HCT116 (cell line): ENCODE measurements at regions not wholly inside any gene's neighbourhood (a gene's known extent, or its start where the extent isn't known, plus 50 kb on each side); places are given as distances from the start of the nearest gene placed in this dataset.

Experiments
- ATAC-seq: fragments of 200-7000 bp; cut with Tn5 transposase; 2 replicates; pipeline ENCODE4 v1.9.1; 2020; ENCODE audit warnings: mild to moderate bottlenecking, moderate library complexity
- BruUV-seq: library from RNA; stranded (reverse); fragments of 400-500 nt; replicated peaks from 2 replicates; lab custom pipeline; 2021; lab: Mats Ljungman, UMichigan
- CTCF ChIA-PET: fragments of 300-600 bp; sonication (Branson Sonifier 250); formaldehyde crosslinking; loops from one replicate; lab custom pipeline; 2021; ENCODE audit warnings: antibody characterized with exemption; lab: Charles Lee
- POLR2A ChIA-PET: fragments of 300-600, 350-600 bp; sonication (Branson Sonifier 250); formaldehyde crosslinking; loops from one replicate; lab custom pipeline; 2021; ENCODE audit warnings: antibody characterized with exemption; lab: Charles Lee
- RAD21 ChIA-PET, 2 experiments: fragments of 300-600 bp; sonication (Branson Sonifier 250); formaldehyde crosslinking; loops; one replicate each; lab custom pipeline; 2023; ENCODE audit warnings: low total read pairs in 2 of 2; ENCODE audit not compliant: uncharacterized antibody in 2 of 2, unreplicated experiment in 2 of 2, low non-redundant PET in 1 of 2; lab: Charles Lee
- DNase-seq: peaks from one replicate; pipeline ENCODE4 v3.0.0-alpha.2; 2010; ENCODE audit warnings: low read depth, low spot score
- H2AFZ ChIP-seq: fragments of 200-600 bp; shearing (Covaris generic), sonication (generic); 2 replicates; pipeline ENCODE4 v1.6.1; 2017; ENCODE audit warnings: low read depth, mixed run types, mixed read lengths, antibody characterized with exemption, low read length; ENCODE audit not compliant: poor library complexity, severe bottlenecking
- H3K27ac ChIP-seq: 2 replicates; pipeline ENCODE4 v1.5.1; 2012; ENCODE audit warnings: low read depth, low read length
- H3K27me3 ChIP-seq: fragments of 200-600 bp; sonication (generic); 2 replicates; pipeline ENCODE4 v1.6.1; 2016; ENCODE audit warnings: mixed run types, low read length, mixed read lengths; ENCODE audit not compliant: insufficient read depth
- H3K36me3 ChIP-seq, 2 experiments: fragments of 200-500 bp in 1 of 2; fragments of 200-600 bp in 1 of 2; sonication (Bioruptor generic) in 1 of 2; sonication (generic) in 1 of 2; 2 replicates each; pipeline versions ENCODE4 v1.5.1 to v1.6.1; 2014 to 2016; ENCODE audit warnings: low read length in 2 of 2, inconsistent platforms in 1 of 2, mixed read lengths in 1 of 2, mixed run types in 1 of 2; ENCODE audit not compliant: insufficient read depth in 2 of 2, control insufficient read depth in 1 of 2
- H3K4me1 ChIP-seq, 2 experiments: fragments of 200-600 bp in 1 of 2; sonication (generic) in 1 of 2; 2 replicates each; pipeline versions ENCODE4 v1.5.1 to v1.6.1; 2012 to 2017; ENCODE audit warnings: low read length in 2 of 2, inconsistent platforms in 1 of 2, mild to moderate bottlenecking in 1 of 2, mixed read lengths in 1 of 2, mixed run types in 1 of 2, moderate library complexity in 1 of 2; ENCODE audit not compliant: insufficient read depth in 2 of 2, control insufficient read depth in 1 of 2
- H3K4me2 ChIP-seq: fragments of 200-600 bp; sonication (generic); 2 replicates; pipeline ENCODE4 v1.6.1; 2017; ENCODE audit warnings: mixed run types, low read length, mixed read lengths
- H3K4me3 ChIP-seq, 2 experiments: fragments of 200-600 bp in 1 of 2; sonication (generic) in 1 of 2; replicated peaks in 1 of 2; 2 replicates each; pipeline ENCODE4 v1.5.1; 2011 to 2016; ENCODE audit warnings: low read length in 2 of 2, control low read depth in 1 of 2, low read depth in 1 of 2, mild to moderate bottlenecking in 1 of 2, mixed read lengths in 1 of 2, mixed run types in 1 of 2
- H3K79me2 ChIP-seq: fragments of 200-600 bp; sonication (generic); 2 replicates; pipeline ENCODE4 v1.6.1; 2017; ENCODE audit warnings: mild to moderate bottlenecking, mixed run types, low read length, moderate library complexity, mixed read lengths; ENCODE audit not compliant: insufficient read depth
- H3K9ac ChIP-seq: fragments of 200-600 bp; sonication (generic); 2 replicates; pipeline ENCODE4 v1.6.1; 2016; ENCODE audit warnings: low read length, mixed read lengths
- H3K9me2 ChIP-seq: fragments of 200-600 bp; sonication (generic), shearing (Covaris generic); 2 replicates; pipeline ENCODE4 v1.6.1; 2017; ENCODE audit warnings: mixed run types, mild to moderate bottlenecking, moderate library complexity; ENCODE audit not compliant: insufficient read depth
- H3K9me3 ChIP-seq, 2 experiments: fragments of 200-500 bp in 1 of 2; fragments of 200-600 bp in 1 of 2; sonication (Bioruptor generic) in 1 of 2; sonication (generic) in 1 of 2; 2 replicates each; pipeline ENCODE4 v1.6.1; 2014 to 2017; ENCODE audit warnings: low read length in 2 of 2, mixed read lengths in 2 of 2, inconsistent platforms in 1 of 2, low read depth in 1 of 2, mild to moderate bottlenecking in 1 of 2, mixed run types in 1 of 2, moderate library complexity in 1 of 2; ENCODE audit not compliant: control insufficient read depth in 1 of 2, insufficient read depth in 1 of 2
- H4K20me1 ChIP-seq: fragments of 200-600 bp; sonication (generic), shearing (Covaris generic); 2 replicates; pipeline ENCODE4 v1.6.1; 2017; ENCODE audit warnings: mixed run types, mild to moderate bottlenecking, moderate library complexity; ENCODE audit not compliant: insufficient read depth
- CBX3 ChIP-seq: IDR thresholded peaks from 2 replicates; pipeline ENCODE4 v1.6.1; 2012; ENCODE audit warnings: low read depth
- CEBPB ChIP-seq: IDR thresholded peaks from 2 replicates; pipeline ENCODE4 v1.6.1; 2012; ENCODE audit warnings: low read depth
- EGR1 ChIP-seq: IDR thresholded peaks from 2 replicates; pipeline ENCODE4 v1.6.1; 2012; ENCODE audit warnings: low read depth
- ELF1 ChIP-seq: IDR thresholded peaks from 2 replicates; pipeline ENCODE4 v1.6.1; 2012; ENCODE audit warnings: low read depth, borderline replicate concordance
- EZH2 ChIP-seq: fragments of 200-600 bp; sonication (generic); IDR thresholded peaks from 2 replicates; pipeline ENCODE4 v1.6.1; 2017; ENCODE audit warnings: antibody characterized with exemption, mixed run types
- FOSL1 ChIP-seq: IDR thresholded peaks from 2 replicates; pipeline ENCODE4 v1.6.1; 2012; ENCODE audit warnings: low read depth
- JUND ChIP-seq: IDR thresholded peaks from 2 replicates; pipeline ENCODE4 v1.6.1; 2012
- POLR2A ChIP-seq: IDR thresholded peaks from 2 replicates; pipeline ENCODE4 v1.7.0; 2011; ENCODE audit warnings: borderline replicate concordance; ENCODE audit not compliant: insufficient read depth, insufficient read length; ENCODE audit errors: extremely low read depth
- POLR2AphosphoS5 ChIP-seq: IDR thresholded peaks from 2 replicates; pipeline ENCODE4 v1.6.1; 2011; ENCODE audit warnings: mild to moderate bottlenecking, low read depth, low read length, moderate library complexity
- RAD21 ChIP-seq: IDR thresholded peaks from 2 replicates; pipeline ENCODE4 v1.6.1; 2012; ENCODE audit warnings: low read depth, mild to moderate bottlenecking
- SIN3A ChIP-seq: IDR thresholded peaks from 2 replicates; pipeline ENCODE4 v1.6.1; 2012; ENCODE audit warnings: low read depth
- SP1 ChIP-seq: IDR thresholded peaks from 2 replicates; pipeline ENCODE4 v1.6.1; 2012; ENCODE audit warnings: low read depth
- TCF7L2 ChIP-seq: IDR thresholded peaks from 2 replicates; pipeline ENCODE4 v1.7.0; 2011; ENCODE audit warnings: borderline replicate concordance, inconsistent platforms; ENCODE audit not compliant: insufficient read depth, insufficient read length; ENCODE audit errors: extremely low read depth
- YY1 ChIP-seq: IDR thresholded peaks from 2 replicates; pipeline ENCODE4 v1.6.1; 2011; ENCODE audit warnings: low read length, low read depth, moderate library complexity, mild to moderate bottlenecking; ENCODE audit not compliant: insufficient replicate concordance; ENCODE audit errors: extremely low read depth
- ZNF274 ChIP-seq: fragments of 200-500 bp; sonication (Bioruptor generic); IDR thresholded peaks from 2 replicates; pipeline ENCODE4 v1.6.1; 2014; ENCODE audit warnings: mild to moderate bottlenecking, low read depth, low read length, inconsistent platforms
- intact Hi-C: fragments of 100-400 bp; cut with micrococcal nuclease; formaldehyde crosslinking; loops from 2 replicates; pipeline ENCODE4 v1.10.0; 2022
- TF ChIP-seq, protein P1 (sequence below): IDR thresholded peaks from 2 replicates; pipeline ENCODE4 v1.6.1; 2011; ENCODE audit warnings: mild to moderate bottlenecking, low read length, moderate library complexity; ENCODE audit not compliant: insufficient replicate concordance; ENCODE audit errors: extremely low read depth
- TF ChIP-seq, protein P2 (sequence below): IDR thresholded peaks from 2 replicates; pipeline ENCODE4 v1.6.1; 2012
- TF ChIP-seq, protein P3 (sequence below): IDR thresholded peaks from 2 replicates; pipeline ENCODE4 v1.6.1; 2012; ENCODE audit warnings: low read depth
- TF ChIP-seq, protein P4 (sequence below), 3 experiments: fragments of 200-600 bp in 1 of 3; sonication (generic) in 1 of 3; IDR thresholded peaks in 2 of 3; conservative IDR thresholded peaks in 1 of 3; 2 replicates each; pipeline ENCODE4 v1.5.1; 2012 to 2017; ENCODE audit warnings: low read depth in 2 of 3, low read length in 2 of 3, antibody characterized with exemption in 1 of 3, borderline replicate concordance in 1 of 3, control low read depth in 1 of 3, mild to moderate bottlenecking in 1 of 3, mixed read lengths in 1 of 3, mixed run types in 1 of 3, moderate library complexity in 1 of 3; ENCODE audit not compliant: insufficient read depth in 1 of 3

DNA sequence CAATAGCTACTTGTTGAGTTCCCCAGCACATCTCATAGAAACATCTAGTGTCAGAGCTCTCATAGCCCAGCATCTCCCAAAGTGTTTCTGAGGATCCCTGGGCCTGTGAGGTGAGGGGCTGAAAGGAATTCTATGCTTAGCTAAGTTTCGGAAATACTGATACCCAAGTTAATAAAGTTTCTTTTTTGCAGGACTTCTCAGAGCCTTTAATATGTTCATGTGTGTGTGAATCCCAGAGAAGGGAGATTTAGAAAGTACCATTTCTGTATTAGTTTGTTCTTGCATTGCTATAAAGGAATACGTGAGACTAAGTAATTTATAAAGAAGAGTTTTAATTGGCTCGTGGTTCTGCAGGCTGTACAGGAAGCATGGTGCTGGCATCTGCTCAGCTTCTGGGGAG, 211.2 kb downstream of the TSN start:
- intact Hi-C loops, result no loop called here
- POLR2A ChIA-PET, result no interaction called here
- H3K4me1 ChIP-seq, result no peaks in the 10 kb centered on the region
- no peak overlapping the region for H3K4me3 ChIP-seq
- TF ChIP-seq CBX3, result no peak
- TF ChIP-seq, protein P1, sequence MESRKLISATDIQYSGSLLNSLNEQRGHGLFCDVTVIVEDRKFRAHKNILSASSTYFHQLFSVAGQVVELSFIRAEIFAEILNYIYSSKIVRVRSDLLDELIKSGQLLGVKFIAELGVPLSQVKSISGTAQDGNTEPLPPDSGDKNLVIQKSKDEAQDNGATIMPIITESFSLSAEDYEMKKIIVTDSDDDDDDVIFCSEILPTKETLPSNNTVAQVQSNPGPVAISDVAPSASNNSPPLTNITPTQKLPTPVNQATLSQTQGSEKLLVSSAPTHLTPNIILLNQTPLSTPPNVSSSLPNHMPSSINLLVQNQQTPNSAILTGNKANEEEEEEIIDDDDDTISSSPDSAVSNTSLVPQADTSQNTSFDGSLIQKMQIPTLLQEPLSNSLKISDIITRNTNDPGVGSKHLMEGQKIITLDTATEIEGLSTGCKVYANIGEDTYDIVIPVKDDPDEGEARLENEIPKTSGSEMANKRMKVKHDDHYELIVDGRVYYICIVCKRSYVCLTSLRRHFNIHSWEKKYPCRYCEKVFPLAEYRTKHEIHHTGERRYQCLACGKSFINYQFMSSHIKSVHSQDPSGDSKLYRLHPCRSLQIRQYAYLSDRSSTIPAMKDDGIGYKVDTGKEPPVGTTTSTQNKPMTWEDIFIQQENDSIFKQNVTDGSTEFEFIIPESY, result no peak
- no peak for TF ChIP-seq POLR2A
- no peak for TF ChIP-seq POLR2AphosphoS5
- TF ChIP-seq, protein P2, sequence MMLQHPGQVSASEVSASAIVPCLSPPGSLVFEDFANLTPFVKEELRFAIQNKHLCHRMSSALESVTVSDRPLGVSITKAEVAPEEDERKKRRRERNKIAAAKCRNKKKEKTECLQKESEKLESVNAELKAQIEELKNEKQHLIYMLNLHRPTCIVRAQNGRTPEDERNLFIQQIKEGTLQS, result no peak
- no peak for TF ChIP-seq SIN3A
- no peak for TF ChIP-seq CEBPB
- no peak for TF ChIP-seq EZH2
- no peak for TF ChIP-seq TCF7L2
- no peak for TF ChIP-seq EGR1
- no peak for TF ChIP-seq RAD21
- TF ChIP-seq, protein P3, sequence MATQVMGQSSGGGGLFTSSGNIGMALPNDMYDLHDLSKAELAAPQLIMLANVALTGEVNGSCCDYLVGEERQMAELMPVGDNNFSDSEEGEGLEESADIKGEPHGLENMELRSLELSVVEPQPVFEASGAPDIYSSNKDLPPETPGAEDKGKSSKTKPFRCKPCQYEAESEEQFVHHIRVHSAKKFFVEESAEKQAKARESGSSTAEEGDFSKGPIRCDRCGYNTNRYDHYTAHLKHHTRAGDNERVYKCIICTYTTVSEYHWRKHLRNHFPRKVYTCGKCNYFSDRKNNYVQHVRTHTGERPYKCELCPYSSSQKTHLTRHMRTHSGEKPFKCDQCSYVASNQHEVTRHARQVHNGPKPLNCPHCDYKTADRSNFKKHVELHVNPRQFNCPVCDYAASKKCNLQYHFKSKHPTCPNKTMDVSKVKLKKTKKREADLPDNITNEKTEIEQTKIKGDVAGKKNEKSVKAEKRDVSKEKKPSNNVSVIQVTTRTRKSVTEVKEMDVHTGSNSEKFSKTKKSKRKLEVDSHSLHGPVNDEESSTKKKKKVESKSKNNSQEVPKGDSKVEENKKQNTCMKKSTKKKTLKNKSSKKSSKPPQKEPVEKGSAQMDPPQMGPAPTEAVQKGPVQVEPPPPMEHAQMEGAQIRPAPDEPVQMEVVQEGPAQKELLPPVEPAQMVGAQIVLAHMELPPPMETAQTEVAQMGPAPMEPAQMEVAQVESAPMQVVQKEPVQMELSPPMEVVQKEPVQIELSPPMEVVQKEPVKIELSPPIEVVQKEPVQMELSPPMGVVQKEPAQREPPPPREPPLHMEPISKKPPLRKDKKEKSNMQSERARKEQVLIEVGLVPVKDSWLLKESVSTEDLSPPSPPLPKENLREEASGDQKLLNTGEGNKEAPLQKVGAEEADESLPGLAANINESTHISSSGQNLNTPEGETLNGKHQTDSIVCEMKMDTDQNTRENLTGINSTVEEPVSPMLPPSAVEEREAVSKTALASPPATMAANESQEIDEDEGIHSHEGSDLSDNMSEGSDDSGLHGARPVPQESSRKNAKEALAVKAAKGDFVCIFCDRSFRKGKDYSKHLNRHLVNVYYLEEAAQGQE, result no peak
- TF ChIP-seq ELF1, result no peak
- no peak for TF ChIP-seq SP1
- TF ChIP-seq, protein P4, sequence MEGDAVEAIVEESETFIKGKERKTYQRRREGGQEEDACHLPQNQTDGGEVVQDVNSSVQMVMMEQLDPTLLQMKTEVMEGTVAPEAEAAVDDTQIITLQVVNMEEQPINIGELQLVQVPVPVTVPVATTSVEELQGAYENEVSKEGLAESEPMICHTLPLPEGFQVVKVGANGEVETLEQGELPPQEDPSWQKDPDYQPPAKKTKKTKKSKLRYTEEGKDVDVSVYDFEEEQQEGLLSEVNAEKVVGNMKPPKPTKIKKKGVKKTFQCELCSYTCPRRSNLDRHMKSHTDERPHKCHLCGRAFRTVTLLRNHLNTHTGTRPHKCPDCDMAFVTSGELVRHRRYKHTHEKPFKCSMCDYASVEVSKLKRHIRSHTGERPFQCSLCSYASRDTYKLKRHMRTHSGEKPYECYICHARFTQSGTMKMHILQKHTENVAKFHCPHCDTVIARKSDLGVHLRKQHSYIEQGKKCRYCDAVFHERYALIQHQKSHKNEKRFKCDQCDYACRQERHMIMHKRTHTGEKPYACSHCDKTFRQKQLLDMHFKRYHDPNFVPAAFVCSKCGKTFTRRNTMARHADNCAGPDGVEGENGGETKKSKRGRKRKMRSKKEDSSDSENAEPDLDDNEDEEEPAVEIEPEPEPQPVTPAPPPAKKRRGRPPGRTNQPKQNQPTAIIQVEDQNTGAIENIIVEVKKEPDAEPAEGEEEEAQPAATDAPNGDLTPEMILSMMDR (IDR thresholded peaks at IDR 0.05 in 2 of 3, conservative IDR thresholded peaks at IDR 0.05 in 1 of 3; ENCODE audit: borderline replicate concordance in 1 of 3, insufficient read depth in 1 of 3, low read depth in 2 of 3, low read length in 2 of 3), result no peak
- TF ChIP-seq JUND, result no peak
- no peak for TF ChIP-seq FOSL1
- TF ChIP-seq ZNF274, result no peak
- TF ChIP-seq YY1, result no peak
- no peak overlapping the region for H3K27ac ChIP-seq
- DNase-seq (no peak), ATAC-seq (no peak)
- no peaks in the 10 kb centered on the region for H3K79me2 ChIP-seq
- no peak overlapping the region for H3K4me2 ChIP-seq
- no peaks in the 10 kb centered on the region for H3K36me3 ChIP-seq
- no peaks in the 10 kb centered on the region for H3K9me3 ChIP-seq
- no peaks in the 10 kb centered on the region for H3K9me2 ChIP-seq
- H4K20me1 ChIP-seq, result no peaks in the 10 kb centered on the region
- BruUV-seq, result no TSS peak
- no peak overlapping the region for H3K9ac ChIP-seq
- H3K27me3 ChIP-seq, result peaks cover 41% of the 10 kb centered on the region
- CTCF ChIA-PET, result no interaction called here
- RAD21 ChIA-PET, result no interaction called here
- no peak overlapping the region for H2AFZ ChIP-seq
